Spleen (tissue), 7 donors: ENCODE measurements at regions not wholly inside any gene's neighbourhood (a gene's known extent, or its start where the extent isn't known, plus 50 kb on each side); places are given as distances from the start of the nearest gene placed in this dataset.

Experiments
- CTCF ChIP-seq, 11 experiments: fragments of 200-600 bp in 7 of 11; fragments of 450-650 bp in 4 of 11; sonication (generic) in 4 of 11; IDR thresholded peaks in 8 of 11; conservative IDR thresholded peaks in 3 of 11; 1 replicate in 7 of 11; 2 replicates in 4 of 11; pipeline versions ENCODE4 v1.4.0 to v1.8.0; 2016 to 2021; ENCODE audit warnings: antibody characterized with exemption in 11 of 11, inconsistent platforms in 4 of 11, mild to moderate bottlenecking in 1 of 11
- POLR2A ChIP-seq, 3 donors: fragments of 450-650 bp; IDR thresholded peaks; one replicate each; pipeline ENCODE4 v1.5.1; 2017; ENCODE audit warnings: antibody characterized with exemption in 3 of 3, mild to moderate bottlenecking in 1 of 3
- donor health status: DM: no; HTN: no; CAD: no; lungs with moderate emphysema.
- donor health status: DM: no; HTN: no; CAD: no.
- donor health status: DM: no; HTN: no; CAD: no.

GRCh38 chr5:24163091-24163490 is 481.7 kb downstream of the CDH10 start:
- TF ChIP-seq POLR2A (IDR thresholded peaks at IDR 0.05) = no peak
- TF ChIP-seq CTCF (IDR thresholded peaks at IDR 0.05 in 8 of 11, conservative IDR thresholded peaks at IDR 0.05 in 3 of 11) = no peak
